HCT116 (cell line): ENCODE measurements at regions not wholly inside any gene's neighbourhood (a gene's known extent, or its start where the extent isn't known, plus 50 kb on each side); places are given as distances from the start of the nearest gene placed in this dataset.

ENCODE experiments used
- EZH2 ChIP-seq: fragments of 200-600 bp; sonication (generic); IDR thresholded peaks from 2 replicates; pipeline ENCODE4 v1.6.1; 2017; ENCODE audit warnings: antibody characterized with exemption, mixed run types
- TF ChIP-seq, protein P1 (sequence below), 3 experiments: fragments of 200-600 bp in 1 of 3; sonication (generic) in 1 of 3; IDR thresholded peaks in 2 of 3; conservative IDR thresholded peaks in 1 of 3; 2 replicates each; pipeline ENCODE4 v1.5.1; 2012 to 2017; ENCODE audit warnings: low read depth in 2 of 3, low read length in 2 of 3, antibody characterized with exemption in 1 of 3, borderline replicate concordance in 1 of 3, control low read depth in 1 of 3, mild to moderate bottlenecking in 1 of 3, mixed read lengths in 1 of 3, mixed run types in 1 of 3, moderate library complexity in 1 of 3; ENCODE audit not compliant: insufficient read depth in 1 of 3

DNA sequence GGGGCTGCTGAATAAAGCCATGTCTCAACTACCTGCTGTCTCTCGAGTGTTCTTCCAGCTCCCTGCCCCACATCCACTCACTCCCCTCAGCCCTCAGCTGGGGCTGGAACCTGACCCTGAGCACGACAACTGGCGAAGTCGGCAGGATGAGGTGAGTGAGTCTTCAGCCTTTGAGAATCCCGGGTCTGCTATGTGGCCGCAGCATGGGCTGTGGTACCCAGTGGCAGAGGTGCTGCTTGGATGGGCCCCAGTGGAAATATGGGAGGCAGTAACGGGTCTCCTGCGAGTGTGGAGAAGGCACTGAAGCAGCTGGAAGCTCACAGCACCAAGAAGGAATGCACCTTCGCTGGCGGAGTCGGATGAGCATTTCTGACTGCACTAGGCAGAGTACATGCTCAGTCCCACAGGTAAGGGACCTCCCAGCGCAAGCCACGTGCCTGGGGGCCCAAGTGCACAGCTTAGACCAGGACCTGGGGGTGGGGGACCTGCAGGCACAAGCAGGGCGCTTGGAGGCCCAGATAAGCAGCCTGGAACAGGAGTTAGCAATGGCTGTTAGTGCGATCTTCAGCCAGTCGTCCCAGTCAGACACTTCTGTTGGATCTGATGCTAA lies 95.5 kb upstream of the TMPO start:
- TF ChIP-seq, protein P1, sequence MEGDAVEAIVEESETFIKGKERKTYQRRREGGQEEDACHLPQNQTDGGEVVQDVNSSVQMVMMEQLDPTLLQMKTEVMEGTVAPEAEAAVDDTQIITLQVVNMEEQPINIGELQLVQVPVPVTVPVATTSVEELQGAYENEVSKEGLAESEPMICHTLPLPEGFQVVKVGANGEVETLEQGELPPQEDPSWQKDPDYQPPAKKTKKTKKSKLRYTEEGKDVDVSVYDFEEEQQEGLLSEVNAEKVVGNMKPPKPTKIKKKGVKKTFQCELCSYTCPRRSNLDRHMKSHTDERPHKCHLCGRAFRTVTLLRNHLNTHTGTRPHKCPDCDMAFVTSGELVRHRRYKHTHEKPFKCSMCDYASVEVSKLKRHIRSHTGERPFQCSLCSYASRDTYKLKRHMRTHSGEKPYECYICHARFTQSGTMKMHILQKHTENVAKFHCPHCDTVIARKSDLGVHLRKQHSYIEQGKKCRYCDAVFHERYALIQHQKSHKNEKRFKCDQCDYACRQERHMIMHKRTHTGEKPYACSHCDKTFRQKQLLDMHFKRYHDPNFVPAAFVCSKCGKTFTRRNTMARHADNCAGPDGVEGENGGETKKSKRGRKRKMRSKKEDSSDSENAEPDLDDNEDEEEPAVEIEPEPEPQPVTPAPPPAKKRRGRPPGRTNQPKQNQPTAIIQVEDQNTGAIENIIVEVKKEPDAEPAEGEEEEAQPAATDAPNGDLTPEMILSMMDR (IDR thresholded peaks at IDR 0.05 in 2 of 3, conservative IDR thresholded peaks at IDR 0.05 in 1 of 3; ENCODE audit: borderline replicate concordance in 1 of 3, insufficient read depth in 1 of 3, low read depth in 2 of 3, low read length in 2 of 3): no peak
- no peak for TF ChIP-seq EZH2
